ENCODE measurements at regions not wholly inside any gene's neighbourhood (a gene's known extent, or its start where the extent isn't known, plus 50 kb on each side); places are given as distances from the start of the nearest gene placed in this dataset.

DNA sequence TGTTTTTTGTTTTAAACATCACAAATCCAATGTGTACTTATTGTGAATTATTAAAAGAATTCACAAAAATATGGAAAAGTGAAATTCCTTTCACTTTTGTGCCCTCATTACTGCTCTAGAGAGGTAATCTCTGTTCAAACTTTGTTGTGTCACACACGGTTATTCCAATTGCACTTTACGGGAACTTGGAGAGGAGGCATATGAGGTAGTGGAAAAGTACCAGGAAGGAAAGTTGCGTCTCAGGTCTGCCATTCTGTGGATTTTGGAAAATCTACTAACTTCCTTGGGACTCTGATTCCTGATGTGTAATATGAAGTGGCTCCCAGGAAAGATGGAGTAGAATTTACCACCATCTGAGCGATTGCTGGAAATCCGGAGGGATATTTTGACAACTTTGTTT lies 90.9 kb upstream of the DCN start:
- 67% methylated on average over 5 of the region's 5 CpGs for WGBS
- Histone ChIP-seq H3K9ac (ENCODE audit: low read depth in 1 of 2, low read length in 2 of 2) (no peak overlapping the region), H3K27ac (ENCODE audit: low read depth in 1 of 2, low read length in 2 of 2) (peak overlapping the region in 1 of 2 donors; percentile 6), H3K4me3 (ENCODE audit: low read depth in 1 of 3, low read length in 3 of 3) (no peak overlapping the region), H3K4me1 (ENCODE audit: control insufficient read depth in 4 of 4, insufficient read depth in 4 of 4, low read length in 3 of 4) (no peaks in the 10 kb centered on the region), H3K36me3 (ENCODE audit: control insufficient read depth in 4 of 4, insufficient read depth in 3 of 4, low read depth in 1 of 4, low read length in 3 of 4) (no peaks in the 10 kb centered on the region), H3K27me3 (ENCODE audit: control insufficient read depth in 4 of 4, insufficient read depth in 4 of 4, low read length in 3 of 4) (peaks cover 0 to 2% (median 0%) of the 10 kb centered on the region in 4 donors), H3K9me3 (ENCODE audit: control insufficient read depth in 4 of 4, low read length in 3 of 4) (no peaks in the 10 kb centered on the region)
- TF ChIP-seq RAD21 (IDR thresholded peaks at IDR 0.05) (no peak), FOXA2 (IDR thresholded peaks at IDR 0.05) (no peak), TAF1 (conservative IDR thresholded peaks at IDR 0.05) (no peak), ZBTB33 (IDR thresholded peaks at IDR 0.05) (no peak), EGR1 (IDR thresholded peaks at IDR 0.05; ENCODE audit: low read depth in 2 of 2) (no peak), MAX (IDR thresholded peaks at IDR 0.05) (no peak), SP1 (IDR thresholded peaks at IDR 0.05) (no peak), GABPA (IDR thresholded peaks at IDR 0.05 in 1 of 2, conservative IDR thresholded peaks at IDR 0.05 in 1 of 2) (no peak), NR2F2 (IDR thresholded peaks at IDR 0.05) (no peak)
- TF ChIP-seq, protein P1, sequence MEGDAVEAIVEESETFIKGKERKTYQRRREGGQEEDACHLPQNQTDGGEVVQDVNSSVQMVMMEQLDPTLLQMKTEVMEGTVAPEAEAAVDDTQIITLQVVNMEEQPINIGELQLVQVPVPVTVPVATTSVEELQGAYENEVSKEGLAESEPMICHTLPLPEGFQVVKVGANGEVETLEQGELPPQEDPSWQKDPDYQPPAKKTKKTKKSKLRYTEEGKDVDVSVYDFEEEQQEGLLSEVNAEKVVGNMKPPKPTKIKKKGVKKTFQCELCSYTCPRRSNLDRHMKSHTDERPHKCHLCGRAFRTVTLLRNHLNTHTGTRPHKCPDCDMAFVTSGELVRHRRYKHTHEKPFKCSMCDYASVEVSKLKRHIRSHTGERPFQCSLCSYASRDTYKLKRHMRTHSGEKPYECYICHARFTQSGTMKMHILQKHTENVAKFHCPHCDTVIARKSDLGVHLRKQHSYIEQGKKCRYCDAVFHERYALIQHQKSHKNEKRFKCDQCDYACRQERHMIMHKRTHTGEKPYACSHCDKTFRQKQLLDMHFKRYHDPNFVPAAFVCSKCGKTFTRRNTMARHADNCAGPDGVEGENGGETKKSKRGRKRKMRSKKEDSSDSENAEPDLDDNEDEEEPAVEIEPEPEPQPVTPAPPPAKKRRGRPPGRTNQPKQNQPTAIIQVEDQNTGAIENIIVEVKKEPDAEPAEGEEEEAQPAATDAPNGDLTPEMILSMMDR (IDR thresholded peaks at IDR 0.05; ENCODE audit: low read depth, low read length, missing input control): no peak
- DNase-seq (ENCODE audit: low spot score): no peak

GRCh38 chr12:91272461-91273063 lies 89.9 kb upstream of the DCN start:
- H3K27ac ChIP-seq (ENCODE audit: low read depth in 1 of 2, low read length in 2 of 2): no peak overlapping the region
- no peak overlapping the region for H3K9ac ChIP-seq (ENCODE audit: low read depth in 1 of 2, low read length in 2 of 2)
- 76% methylated on average over 4 of the region's 4 CpGs for WGBS
- no peak for DNase-seq (ENCODE audit: low spot score)
- peak; percentile 53 for TF ChIP-seq SP1 (IDR thresholded peaks at IDR 0.05)
- no peak for TF ChIP-seq TAF1 (conservative IDR thresholded peaks at IDR 0.05)
- no peak for TF ChIP-seq JUND (IDR thresholded peaks at IDR 0.05)
- no peak for TF ChIP-seq EGR1 (IDR thresholded peaks at IDR 0.05; ENCODE audit: low read depth in 2 of 2)
- TF ChIP-seq GABPA (IDR thresholded peaks at IDR 0.05 in 1 of 2, conservative IDR thresholded peaks at IDR 0.05 in 1 of 2): no peak
- TF ChIP-seq YY1 (IDR thresholded peaks at IDR 0.05): no peak
- no peak for TF ChIP-seq MAX (IDR thresholded peaks at IDR 0.05)
- peak; percentile 12 to 33 for TF ChIP-seq RXRA (IDR thresholded peaks at IDR 0.05)
- TF ChIP-seq NR2F2 (IDR thresholded peaks at IDR 0.05): peak; percentile 95
- TF ChIP-seq, protein P2, sequence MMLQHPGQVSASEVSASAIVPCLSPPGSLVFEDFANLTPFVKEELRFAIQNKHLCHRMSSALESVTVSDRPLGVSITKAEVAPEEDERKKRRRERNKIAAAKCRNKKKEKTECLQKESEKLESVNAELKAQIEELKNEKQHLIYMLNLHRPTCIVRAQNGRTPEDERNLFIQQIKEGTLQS (IDR thresholded peaks at IDR 0.05): no peak
- TF ChIP-seq, protein P3, sequence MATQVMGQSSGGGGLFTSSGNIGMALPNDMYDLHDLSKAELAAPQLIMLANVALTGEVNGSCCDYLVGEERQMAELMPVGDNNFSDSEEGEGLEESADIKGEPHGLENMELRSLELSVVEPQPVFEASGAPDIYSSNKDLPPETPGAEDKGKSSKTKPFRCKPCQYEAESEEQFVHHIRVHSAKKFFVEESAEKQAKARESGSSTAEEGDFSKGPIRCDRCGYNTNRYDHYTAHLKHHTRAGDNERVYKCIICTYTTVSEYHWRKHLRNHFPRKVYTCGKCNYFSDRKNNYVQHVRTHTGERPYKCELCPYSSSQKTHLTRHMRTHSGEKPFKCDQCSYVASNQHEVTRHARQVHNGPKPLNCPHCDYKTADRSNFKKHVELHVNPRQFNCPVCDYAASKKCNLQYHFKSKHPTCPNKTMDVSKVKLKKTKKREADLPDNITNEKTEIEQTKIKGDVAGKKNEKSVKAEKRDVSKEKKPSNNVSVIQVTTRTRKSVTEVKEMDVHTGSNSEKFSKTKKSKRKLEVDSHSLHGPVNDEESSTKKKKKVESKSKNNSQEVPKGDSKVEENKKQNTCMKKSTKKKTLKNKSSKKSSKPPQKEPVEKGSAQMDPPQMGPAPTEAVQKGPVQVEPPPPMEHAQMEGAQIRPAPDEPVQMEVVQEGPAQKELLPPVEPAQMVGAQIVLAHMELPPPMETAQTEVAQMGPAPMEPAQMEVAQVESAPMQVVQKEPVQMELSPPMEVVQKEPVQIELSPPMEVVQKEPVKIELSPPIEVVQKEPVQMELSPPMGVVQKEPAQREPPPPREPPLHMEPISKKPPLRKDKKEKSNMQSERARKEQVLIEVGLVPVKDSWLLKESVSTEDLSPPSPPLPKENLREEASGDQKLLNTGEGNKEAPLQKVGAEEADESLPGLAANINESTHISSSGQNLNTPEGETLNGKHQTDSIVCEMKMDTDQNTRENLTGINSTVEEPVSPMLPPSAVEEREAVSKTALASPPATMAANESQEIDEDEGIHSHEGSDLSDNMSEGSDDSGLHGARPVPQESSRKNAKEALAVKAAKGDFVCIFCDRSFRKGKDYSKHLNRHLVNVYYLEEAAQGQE (IDR thresholded peaks at IDR 0.05): no peak
- TF ChIP-seq, protein P1 (IDR thresholded peaks at IDR 0.05; ENCODE audit: low read depth, low read length, missing input control): no peak
- TF ChIP-seq FOXA2 (IDR thresholded peaks at IDR 0.05): no peak
- no peak for TF ChIP-seq ZBTB33 (IDR thresholded peaks at IDR 0.05)
- no peak for TF ChIP-seq FOXA1 (IDR thresholded peaks at IDR 0.05)
- no peak for TF ChIP-seq HNF4G (IDR thresholded peaks at IDR 0.05)
- TF ChIP-seq HNF4A (conservative IDR thresholded peaks at IDR 0.05): no peak
- TF ChIP-seq RAD21 (IDR thresholded peaks at IDR 0.05): peak in 1 of 2 donors; percentile 13
- no peaks in the 10 kb centered on the region for H3K4me1 ChIP-seq (ENCODE audit: control insufficient read depth in 4 of 4, insufficient read depth in 4 of 4, low read length in 3 of 4)
- no peaks in the 10 kb centered on the region for H3K27me3 ChIP-seq (ENCODE audit: control insufficient read depth in 4 of 4, insufficient read depth in 4 of 4, low read length in 3 of 4)
- no peak overlapping the region for H3K4me3 ChIP-seq (ENCODE audit: low read depth in 1 of 3, low read length in 3 of 3)
- H3K36me3 ChIP-seq (ENCODE audit: control insufficient read depth in 4 of 4, insufficient read depth in 3 of 4, low read depth in 1 of 4, low read length in 3 of 4): no peaks in the 10 kb centered on the region
- no peaks in the 10 kb centered on the region for H3K9me3 ChIP-seq (ENCODE audit: control insufficient read depth in 4 of 4, low read length in 3 of 4)

Measured in liver (tissue), 8 donors.